Naive B cell (primary cell): ENCODE measurements at regions not wholly inside any gene's neighbourhood (a gene's known extent, or its start where the extent isn't known, plus 50 kb on each side); places are given as distances from the start of the nearest gene placed in this dataset.

Experiments
- ATAC-seq, 2 donors: fragments of 150-1000 bp; cut with Tn5 transposase; 2 replicates each; pipeline ENCODE4 v1.10.0; 2021; ENCODE audit warnings: low read depth in 2 of 2, mild to moderate bottlenecking in 2 of 2, moderate library complexity in 2 of 2
- DNase-seq: peaks from one replicate; pipeline ENCODE4 v3.0.0; 2022
- H3K27ac Mint-ChIP-seq, 6 donors: one replicate each; pipeline ENCODE4 v1.8.0; 2020 to 2022; ENCODE audit warnings: mild to moderate bottlenecking in 6 of 6, mixed read lengths in 6 of 6, moderate library complexity in 5 of 6, inconsistent platforms in 2 of 6
- H3K27me3 Mint-ChIP-seq, 3 donors: one replicate each; pipeline ENCODE4 v1.8.0; 2021 to 2022; ENCODE audit warnings: mixed read lengths in 3 of 3, mild to moderate bottlenecking in 1 of 3
- H3K36me3 Mint-ChIP-seq, 2 donors: one replicate each; pipeline ENCODE4 v1.8.0; 2020 to 2022; ENCODE audit warnings: mixed read lengths in 2 of 2, inconsistent platforms in 1 of 2, mild to moderate bottlenecking in 1 of 2
- H3K4me1 Mint-ChIP-seq, 3 donors: one replicate each; pipeline ENCODE4 v1.8.0; 2020 to 2022; ENCODE audit warnings: mixed read lengths in 3 of 3, inconsistent platforms in 1 of 3, mild to moderate bottlenecking in 1 of 3, moderate library complexity in 1 of 3
- H3K4me3 Mint-ChIP-seq, 8 donors: one replicate each; pipeline ENCODE4 v1.8.0; 2020 to 2022; ENCODE audit warnings: mild to moderate bottlenecking in 8 of 8, mixed read lengths in 8 of 8, moderate library complexity in 8 of 8, inconsistent platforms in 2 of 8
- H3K9me3 Mint-ChIP-seq, 7 donors: one replicate each; pipeline ENCODE4 v1.8.0; 2020 to 2022; ENCODE audit warnings: mixed read lengths in 7 of 7, mild to moderate bottlenecking in 5 of 7, inconsistent platforms in 2 of 7, moderate library complexity in 1 of 7

- Mint-ChIP-seq H3K4me3 (no peak overlapping the region), H3K9me3 (no peaks in the 10 kb centered on the region), H3K4me1 (peaks cover 0 to 4% (median 4%) of the 10 kb centered on the region in 3 donors), H3K27ac (no peak overlapping the region), H3K27me3 (peaks cover under 1 to 27% (median 16%) of the 10 kb centered on the region in 3 donors), H3K36me3 (no peaks in the 10 kb centered on the region)
- ATAC-seq (no peak), DNase-seq (no peak)
Observed at GRCh38 chr11:119538753-119539152, 115.8 kb upstream of the THY1 start.

GRCh38 chr11:119537306-119538253 lies 114.6 kb upstream of the THY1 start:
- H3K9me3 Mint-ChIP-seq: no peaks in the 10 kb centered on the region
- peak overlapping the region in 1 of 6 donors; percentile 8 for H3K27ac Mint-ChIP-seq
- H3K27me3 Mint-ChIP-seq: peaks cover 0 to 33% (median 18%) of the 10 kb centered on the region in 3 donors
- ATAC-seq (no peak), DNase-seq (no peak)
- no peaks in the 10 kb centered on the region for H3K36me3 Mint-ChIP-seq
- H3K4me3 Mint-ChIP-seq: peak overlapping the region in 1 of 8 donors; percentile 19
- peaks cover 0 to 7% (median 6%) of the 10 kb centered on the region in 3 donors for H3K4me1 Mint-ChIP-seq

GRCh38 chr11:119536801-119537200 lies 113.8 kb upstream of the THY1 start:
- DNase-seq (no peak), ATAC-seq (no peak)
- Mint-ChIP-seq H3K4me1 (peaks cover 0 to 7% (median 6%) of the 10 kb centered on the region in 3 donors), H3K4me3 (no peak overlapping the region), H3K36me3 (no peaks in the 10 kb centered on the region), H3K27ac (no peak overlapping the region), H3K27me3 (peaks cover 0 to 30% (median 17%) of the 10 kb centered on the region in 3 donors), H3K9me3 (no peaks in the 10 kb centered on the region)

GRCh38 chr11:119533921-119534736 lies 111.2 kb upstream of the THY1 start:
- Mint-ChIP-seq H3K9me3 (no peaks in the 10 kb centered on the region), H3K36me3 (no peaks in the 10 kb centered on the region), H3K4me3 (peak overlapping the region in 1 of 8 donors; percentile 13), H3K27me3 (peaks cover 0 to 23% (median 11%) of the 10 kb centered on the region in 3 donors), H3K4me1 (peaks cover 0 to 7% (median 6%) of the 10 kb centered on the region in 3 donors), H3K27ac (peak overlapping the region in 1 of 6 donors; percentile 73)
- peak; percentile 15 for DNase-seq
- peak; percentile 50 to 56 for ATAC-seq

GRCh38 chr11:119533462-119533861 lies 110.5 kb upstream of the THY1 start:
- DNase-seq (no peak), ATAC-seq (no peak)
- Mint-ChIP-seq H3K4me3 (no peak overlapping the region), H3K9me3 (no peaks in the 10 kb centered on the region), H3K36me3 (no peaks in the 10 kb centered on the region), H3K4me1 (peaks cover 0 to 7% (median 6%) of the 10 kb centered on the region in 3 donors), H3K27me3 (peaks cover 0 to 23% (median 11%) of the 10 kb centered on the region in 3 donors), H3K27ac (peak overlapping the region in 1 of 6 donors; percentile 73)

- Mint-ChIP-seq H3K27ac (peak overlapping the region in 1 of 6 donors; percentile 19), H3K4me1 (peaks cover 0 to 7% (median 6%) of the 10 kb centered on the region in 3 donors), H3K9me3 (no peaks in the 10 kb centered on the region), H3K27me3 (peaks cover 0 to 19% (median 11%) of the 10 kb centered on the region in 3 donors), H3K4me3 (no peak overlapping the region), H3K36me3 (no peaks in the 10 kb centered on the region)
- no peak for ATAC-seq
- DNase-seq: no peak
Observed at GRCh38 chr11:119532551-119532950, 109.6 kb upstream of the THY1 start.

- H3K4me3 Mint-ChIP-seq: no peak overlapping the region
- H3K27me3 Mint-ChIP-seq: peaks cover 0 to 11% (median 10%) of the 10 kb centered on the region in 3 donors
- H3K36me3 Mint-ChIP-seq: no peaks in the 10 kb centered on the region
- no peak for DNase-seq
- no peak overlapping the region for H3K27ac Mint-ChIP-seq
- H3K9me3 Mint-ChIP-seq: no peaks in the 10 kb centered on the region
- H3K4me1 Mint-ChIP-seq: peaks cover 0 to 7% (median 6%) of the 10 kb centered on the region in 3 donors
- ATAC-seq: no peak
Observed at GRCh38 chr11:119531623-119532022, 108.7 kb upstream of the THY1 start.

GRCh38 chr11:119531056-119531455 lies 108.1 kb upstream of the THY1 start:
- DNase-seq: no peak
- Mint-ChIP-seq H3K9me3 (no peaks in the 10 kb centered on the region), H3K27ac (no peak overlapping the region), H3K4me1 (peaks cover under 1 to 7% (median 6%) of the 10 kb centered on the region in 3 donors), H3K4me3 (no peak overlapping the region), H3K27me3 (peaks cover 0 to 11% (median 10%) of the 10 kb centered on the region in 3 donors), H3K36me3 (no peaks in the 10 kb centered on the region)
- ATAC-seq: no peak

GRCh38 chr11:119530509-119530908 lies 107.5 kb upstream of the THY1 start:
- Mint-ChIP-seq H3K27ac (peak overlapping the region in 1 of 6 donors; percentile 35), H3K4me1 (peaks cover 4 to 10% (median 7%) of the 10 kb centered on the region in 3 donors), H3K4me3 (no peak overlapping the region), H3K27me3 (peaks cover 0 to 11% (median 10%) of the 10 kb centered on the region in 3 donors), H3K36me3 (no peaks in the 10 kb centered on the region), H3K9me3 (no peaks in the 10 kb centered on the region)
- ATAC-seq (no peak), DNase-seq (no peak)

- no peak overlapping the region for H3K4me3 Mint-ChIP-seq
- no peak overlapping the region for H3K27ac Mint-ChIP-seq
- H3K36me3 Mint-ChIP-seq: no peaks in the 10 kb centered on the region
- no peaks in the 10 kb centered on the region for H3K9me3 Mint-ChIP-seq
- ATAC-seq (no peak), DNase-seq (no peak)
- H3K4me1 Mint-ChIP-seq: peaks cover 8 to 11% (median 9%) of the 10 kb centered on the region in 3 donors
- H3K27me3 Mint-ChIP-seq: peaks cover 0 to 11% (median 10%) of the 10 kb centered on the region in 3 donors
Observed at GRCh38 chr11:119529936-119530335, 107.0 kb upstream of the THY1 start.

- Mint-ChIP-seq H3K9me3 (no peaks in the 10 kb centered on the region), H3K4me1 (peaks cover 13 to 14% (median 14%) of the 10 kb centered on the region in 3 donors), H3K36me3 (no peaks in the 10 kb centered on the region), H3K27me3 (peaks cover 0 to 11% (median 10%) of the 10 kb centered on the region in 3 donors), H3K27ac (no peak overlapping the region), H3K4me3 (no peak overlapping the region)
- DNase-seq: no peak
- ATAC-seq: no peak
Observed at GRCh38 chr11:119529063-119529845, 106.3 kb upstream of the THY1 start.

GRCh38 chr11:119525867-119526196 lies 102.9 kb upstream of the THY1 start:
- no peaks in the 10 kb centered on the region for H3K9me3 Mint-ChIP-seq
- H3K4me1 Mint-ChIP-seq: peaks cover 6 to 22% (median 16%) of the 10 kb centered on the region in 3 donors
- DNase-seq: no peak
- no peak for ATAC-seq
- H3K27me3 Mint-ChIP-seq: peaks cover 0 to 3% (median 0%) of the 10 kb centered on the region in 3 donors
- H3K27ac Mint-ChIP-seq: peak overlapping the region in 2 of 6 donors; percentile 31 to 60
- no peaks in the 10 kb centered on the region for H3K36me3 Mint-ChIP-seq
- H3K4me3 Mint-ChIP-seq: no peak overlapping the region
